BLaER1 treated with 17β-estradiol and CSF1 and Interleukin-3, amounts not matched to agents 10 nM and 100 nM (cell line): ENCODE measurements at regions not wholly inside any gene's neighbourhood (a gene's known extent, or its start where the extent isn't known, plus 50 kb on each side); places are given as distances from the start of the nearest gene placed in this dataset.

ENCODE experiments used
- H3K27ac ChIP-seq, 11 experiments: shearing (Covaris generic); formaldehyde crosslinking; 2 replicates each; pipeline ENCODE4 v1.8.1; 2022
- H3K27me3 ChIP-seq, 11 experiments: shearing (Covaris generic); formaldehyde crosslinking; 2 replicates each; pipeline ENCODE4 v1.8.1; 2022
- H3K36me3 ChIP-seq, 11 experiments: shearing (Covaris generic); formaldehyde crosslinking; 2 replicates each; pipeline ENCODE4 v1.8.1; 2022
- H3K4me1 ChIP-seq, 10 experiments: shearing (Covaris generic); formaldehyde crosslinking; 2 replicates each; pipeline ENCODE4 v1.8.1; 2022
- H3K4me2 ChIP-seq, 11 experiments: shearing (Covaris generic); formaldehyde crosslinking; 2 replicates each; pipeline ENCODE4 v1.8.1; 2022
- H3K4me3 ChIP-seq, 10 experiments: shearing (Covaris generic); formaldehyde crosslinking; 2 replicates each; pipeline ENCODE4 v1.8.1; 2022
- H3K9ac ChIP-seq, 11 experiments: shearing (Covaris generic); formaldehyde crosslinking; 2 replicates each; pipeline ENCODE4 v1.8.1; 2022
- H3K9me3 ChIP-seq, 11 experiments: shearing (Covaris generic); formaldehyde crosslinking; replicated peaks in 1 of 11; 2 replicates each; pipeline ENCODE4 v1.8.1; 2022
- H4K20me1 ChIP-seq, 11 experiments: shearing (Covaris generic); formaldehyde crosslinking; 2 replicates each; pipeline ENCODE4 v1.8.1; 2022
- Cebpa-rat ChIP-seq, 11 experiments: shearing (Covaris generic); IDR thresholded peaks; 2 replicates each; pipeline ENCODE4 v1.8.1; 2022

DNA sequence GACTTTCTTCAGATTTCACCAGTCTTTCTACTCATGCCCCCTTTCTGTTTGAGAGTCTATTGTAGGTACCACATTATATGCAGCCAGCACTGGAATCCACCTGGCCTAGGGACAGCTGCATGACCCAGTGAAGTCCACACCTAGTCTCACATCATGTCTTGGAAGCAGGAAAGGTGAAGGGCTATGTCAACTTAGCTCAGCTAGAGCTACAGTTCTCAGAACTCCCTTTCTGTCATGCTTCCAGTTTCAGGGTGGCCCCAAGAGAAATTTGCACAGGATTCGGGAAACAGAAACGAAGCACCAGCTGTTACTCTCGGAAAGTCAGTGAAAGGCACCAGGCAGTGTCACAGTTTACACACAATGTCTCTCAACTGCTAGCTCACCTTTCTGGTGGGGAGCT is 51.6 kb upstream of the NLRP1 start:
- no peak overlapping the region for H3K4me2 ChIP-seq
- no peaks in the 10 kb centered on the region for H3K36me3 ChIP-seq
- H3K27ac ChIP-seq = no peak overlapping the region
- no peak overlapping the region for H3K4me3 ChIP-seq
- no peaks in the 10 kb centered on the region for H3K27me3 ChIP-seq
- H3K9ac ChIP-seq = no peak overlapping the region
- H4K20me1 ChIP-seq = no peaks in the 10 kb centered on the region
- H3K9me3 ChIP-seq = no peaks in the 10 kb centered on the region
- H3K4me1 ChIP-seq = peaks cover 0 to 8% (median 0%) of the 10 kb centered on the region in 10 experiments; a peak in 1 of 20 replicates
- TF ChIP-seq Cebpa-rat (IDR thresholded peaks at IDR 0.05) = no peak

DNA sequence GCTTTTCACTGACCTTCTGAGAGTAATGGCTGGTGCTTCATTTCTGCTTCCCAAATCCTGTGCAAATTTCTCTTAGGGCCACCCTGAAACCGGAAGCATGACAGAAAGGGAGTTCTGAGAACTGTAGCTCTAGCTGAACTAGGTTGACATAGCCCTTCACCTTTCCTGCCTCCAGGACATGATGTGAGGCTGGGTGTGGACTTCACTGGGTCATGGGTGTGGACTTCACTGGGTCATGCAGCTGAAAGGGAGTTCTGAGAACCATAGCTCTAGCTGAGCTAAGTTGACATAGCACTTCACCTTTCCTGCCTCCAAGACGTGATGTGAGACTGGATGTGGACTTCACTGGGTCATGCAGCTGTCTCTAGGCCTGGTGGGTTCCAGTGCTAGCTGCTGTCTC is 54.3 kb upstream of the NLRP1 start:
- Histone ChIP-seq H3K4me1 (peaks cover 0 to 8% (median 0%) of the 10 kb centered on the region in 10 experiments; a peak in 1 of 20 replicates), H4K20me1 (no peaks in the 10 kb centered on the region), H3K4me3 (no peak overlapping the region), H3K36me3 (no peaks in the 10 kb centered on the region), H3K27ac (no peak overlapping the region), H3K27me3 (no peaks in the 10 kb centered on the region), H3K4me2 (peak overlapping the region in 2 of 11 experiments; percentile 16 to 19; a peak in 1 of 22 replicates), H3K9me3 (no peaks in the 10 kb centered on the region), H3K9ac (no peak overlapping the region)
- TF ChIP-seq Cebpa-rat (IDR thresholded peaks at IDR 0.05) = no peak

DNA sequence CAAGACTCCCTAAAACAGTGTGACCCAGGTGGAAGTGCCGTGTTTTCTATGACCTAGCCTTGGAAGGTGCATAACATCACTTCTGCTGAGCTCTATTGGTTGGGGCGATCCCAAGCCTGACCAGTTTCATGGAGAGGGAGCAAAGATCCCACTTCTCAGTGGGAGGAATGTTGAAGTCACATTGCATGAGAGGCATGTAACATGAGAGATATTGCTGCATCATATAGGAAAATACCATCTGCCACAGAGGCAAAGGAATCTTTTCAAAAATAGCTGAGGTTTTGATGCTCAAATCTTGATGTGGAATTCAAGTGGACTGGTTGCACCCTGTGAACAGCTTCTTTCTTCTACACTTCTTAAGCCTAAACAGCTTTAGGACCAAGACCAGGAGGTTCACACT is 56.4 kb upstream of the NLRP1 start:
- no peaks in the 10 kb centered on the region for H4K20me1 ChIP-seq
- no peaks in the 10 kb centered on the region for H3K9me3 ChIP-seq
- H3K27me3 ChIP-seq = no peaks in the 10 kb centered on the region
- no peak overlapping the region for H3K27ac ChIP-seq
- H3K36me3 ChIP-seq = no peaks in the 10 kb centered on the region
- no peak overlapping the region for H3K9ac ChIP-seq
- H3K4me3 ChIP-seq = no peak overlapping the region
- peaks cover 0 to 8% (median 0%) of the 10 kb centered on the region in 10 experiments; a peak in 1 of 20 replicates for H3K4me1 ChIP-seq
- TF ChIP-seq Cebpa-rat (IDR thresholded peaks at IDR 0.05) = no peak
- no peak overlapping the region for H3K4me2 ChIP-seq

DNA sequence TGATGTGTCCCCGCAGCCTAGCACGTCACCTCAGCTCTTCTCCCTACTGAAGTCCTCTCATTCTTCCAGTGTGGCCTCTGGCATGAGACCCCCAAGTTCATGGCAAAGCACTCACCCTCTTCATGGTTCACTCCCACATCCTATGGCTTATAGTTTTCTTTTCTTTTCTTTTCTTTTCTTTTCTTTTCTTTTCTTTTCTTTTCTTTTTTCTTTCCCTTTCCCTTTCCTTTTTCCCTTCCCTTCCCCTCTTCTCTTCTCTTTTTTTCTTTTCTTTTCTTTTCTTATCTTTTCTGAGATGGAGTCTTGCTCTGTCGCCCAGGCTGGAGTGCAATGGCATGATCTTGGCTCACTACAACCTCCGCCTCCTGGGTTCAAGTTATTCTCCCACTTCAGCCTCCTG is 58.4 kb upstream of the NLRP1 start:
- H3K36me3 ChIP-seq = no peaks in the 10 kb centered on the region
- no peaks in the 10 kb centered on the region for H4K20me1 ChIP-seq
- peaks cover 0 to 8% (median 0%) of the 10 kb centered on the region in 10 experiments; a peak in 1 of 20 replicates for H3K4me1 ChIP-seq
- no peaks in the 10 kb centered on the region for H3K9me3 ChIP-seq
- H3K4me3 ChIP-seq = no peak overlapping the region
- H3K4me2 ChIP-seq = no peak overlapping the region
- no peak overlapping the region for H3K9ac ChIP-seq
- H3K27ac ChIP-seq = no peak overlapping the region
- TF ChIP-seq Cebpa-rat (IDR thresholded peaks at IDR 0.05) = no peak
- no peaks in the 10 kb centered on the region for H3K27me3 ChIP-seq

DNA sequence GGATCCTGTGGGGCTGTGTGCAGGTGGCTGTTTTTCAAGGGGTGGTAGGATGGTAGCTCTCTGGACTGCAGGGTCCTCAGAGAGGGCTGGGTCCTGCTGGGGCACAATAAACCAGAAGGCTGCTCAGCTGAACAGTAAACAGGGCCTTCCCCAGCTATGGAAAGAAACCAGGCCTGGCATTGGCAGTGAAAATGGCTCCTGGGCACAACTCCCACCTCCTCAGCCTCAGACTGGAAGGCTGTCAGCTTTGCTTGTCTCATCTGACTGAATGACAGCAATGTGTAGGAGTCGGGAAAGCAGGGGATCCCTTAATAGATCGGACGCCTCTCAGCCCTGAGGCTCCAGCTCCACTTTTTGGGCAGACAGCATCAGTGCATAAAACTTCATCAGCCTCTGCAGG is 59.8 kb upstream of the NLRP1 start:
- H3K36me3 ChIP-seq = no peaks in the 10 kb centered on the region
- H3K27me3 ChIP-seq = no peaks in the 10 kb centered on the region
- H3K9ac ChIP-seq = no peak overlapping the region

DNA sequence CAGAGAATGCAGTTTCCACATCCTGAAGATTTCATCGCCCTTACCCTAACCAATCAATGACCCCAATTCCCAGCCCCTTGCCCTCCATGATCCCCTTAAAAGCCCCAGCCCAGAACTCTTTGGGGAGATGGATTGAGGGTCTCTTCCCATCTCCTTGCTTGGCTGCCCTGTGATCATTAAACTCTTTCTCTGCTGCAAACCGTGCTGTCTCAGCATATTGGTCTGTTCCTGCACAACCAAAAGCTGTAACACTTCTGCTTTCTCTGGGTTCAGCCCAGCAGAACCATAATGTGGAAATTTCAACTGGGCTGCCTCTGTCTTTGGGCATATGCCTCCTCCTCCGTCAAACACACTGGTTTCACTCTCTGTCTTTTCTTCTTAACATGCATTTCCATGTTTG is 67.0 kb upstream of the NLRP1 start:
- Histone ChIP-seq H3K27ac (no peak overlapping the region), H3K36me3 (no peaks in the 10 kb centered on the region), H3K9me3 (peaks cover 30 to 42% (median 35%) of the 10 kb centered on the region in 11 experiments), H4K20me1 (no peaks in the 10 kb centered on the region), H3K9ac (no peak overlapping the region), H3K27me3 (no peaks in the 10 kb centered on the region), H3K4me2 (no peak overlapping the region), H3K4me3 (no peak overlapping the region), H3K4me1 (no peaks in the 10 kb centered on the region)
- TF ChIP-seq Cebpa-rat (IDR thresholded peaks at IDR 0.05) = no peak

More for the DNA sequence above, 59.8 kb upstream of the NLRP1 start:
- Histone ChIP-seq H3K4me1 (no peaks in the 10 kb centered on the region), H4K20me1 (no peaks in the 10 kb centered on the region), H3K27ac (no peak overlapping the region), H3K4me3 (no peak overlapping the region), H3K4me2 (no peak overlapping the region), H3K9me3 (no peaks in the 10 kb centered on the region)
- no peak for TF ChIP-seq Cebpa-rat (IDR thresholded peaks at IDR 0.05)

DNA sequence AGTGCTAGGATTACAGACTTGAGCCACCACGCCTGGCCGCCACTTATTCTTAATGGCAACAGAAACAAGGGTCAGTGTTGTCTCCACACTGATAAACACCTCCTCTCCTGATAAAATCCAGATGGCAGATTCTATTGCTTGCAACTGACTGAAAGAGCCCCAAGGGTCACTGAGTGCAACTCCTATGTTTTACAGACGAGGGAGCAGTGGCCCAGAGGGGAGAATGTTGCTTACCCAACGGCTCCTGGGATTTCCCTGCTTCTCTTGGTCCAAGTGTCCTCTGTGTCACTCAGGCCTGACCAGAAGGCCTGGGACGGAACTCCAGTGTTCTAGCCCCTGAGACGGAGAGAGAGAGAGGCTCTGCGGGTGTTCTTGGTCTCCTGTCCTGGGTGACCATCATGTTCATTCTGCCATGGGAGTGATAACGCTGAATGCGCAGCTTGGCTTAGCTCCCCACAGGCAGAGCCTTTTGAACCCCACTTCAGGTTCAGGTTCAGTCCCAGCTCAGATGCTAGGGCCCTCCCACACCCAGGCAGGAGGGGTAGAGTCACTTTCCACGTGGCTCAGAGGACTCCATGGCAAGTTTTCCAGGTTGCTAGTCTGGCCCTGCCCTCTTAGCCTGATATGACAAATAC is 77.3 kb upstream of the NLRP1 start:
- H3K4me2 ChIP-seq = no peak overlapping the region
- no peak overlapping the region for H3K9ac ChIP-seq
- no peaks in the 10 kb centered on the region for H3K36me3 ChIP-seq
- no peaks in the 10 kb centered on the region for H4K20me1 ChIP-seq
- no peak overlapping the region for H3K4me3 ChIP-seq
- peaks cover 0 to 15% (median 11%) of the 10 kb centered on the region in 10 experiments; a peak in 14 of 20 replicates for H3K4me1 ChIP-seq
- no peak for TF ChIP-seq Cebpa-rat (IDR thresholded peaks at IDR 0.05)
- H3K27ac ChIP-seq = no peak overlapping the region
- no peaks in the 10 kb centered on the region; a peak in 1 of 22 replicates for H3K27me3 ChIP-seq
- H3K9me3 ChIP-seq = no peaks in the 10 kb centered on the region

DNA sequence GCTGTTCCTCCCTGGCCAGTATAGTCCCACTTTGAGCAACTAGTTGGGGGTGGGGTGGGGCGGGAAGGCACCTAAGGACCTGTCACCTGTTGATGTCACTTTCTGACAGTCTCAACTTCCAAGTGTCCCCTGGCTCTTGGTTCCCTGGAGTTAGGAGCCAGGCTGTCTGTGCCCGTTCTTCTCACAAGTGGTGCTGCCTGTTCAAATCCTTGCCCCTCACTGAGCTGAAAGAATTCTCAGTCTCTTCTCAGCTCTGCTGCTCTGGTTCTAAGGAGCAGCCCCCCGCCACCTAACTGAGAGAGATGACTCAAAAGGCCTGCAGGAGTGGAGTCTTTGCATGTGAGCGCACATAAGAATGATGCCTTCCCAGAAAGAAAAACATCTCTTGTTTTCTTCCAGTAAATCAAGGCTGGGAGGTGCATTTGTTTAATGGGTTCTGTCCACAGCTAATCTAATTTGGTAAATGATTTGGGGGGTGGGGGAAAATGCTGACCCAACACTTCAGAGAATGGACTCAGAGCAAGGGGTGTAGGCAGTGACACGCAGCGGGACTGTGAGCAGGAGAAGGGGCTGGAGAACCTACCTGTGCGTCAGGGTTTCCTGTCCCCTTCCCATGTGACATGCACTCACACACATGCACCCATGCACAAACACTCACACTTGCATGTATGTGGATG is 78.2 kb upstream of the NLRP1 start:
- Histone ChIP-seq H3K27ac (no peak overlapping the region), H3K9me3 (no peaks in the 10 kb centered on the region), H4K20me1 (no peaks in the 10 kb centered on the region), H3K4me2 (no peak overlapping the region), H3K36me3 (no peaks in the 10 kb centered on the region), H3K4me3 (no peak overlapping the region), H3K9ac (no peak overlapping the region), H3K4me1 (peaks cover 0 to 18% (median 11%) of the 10 kb centered on the region in 10 experiments; a peak in 14 of 20 replicates), H3K27me3 (no peaks in the 10 kb centered on the region; a peak in 1 of 22 replicates)
- TF ChIP-seq Cebpa-rat (IDR thresholded peaks at IDR 0.05) = no peak

DNA sequence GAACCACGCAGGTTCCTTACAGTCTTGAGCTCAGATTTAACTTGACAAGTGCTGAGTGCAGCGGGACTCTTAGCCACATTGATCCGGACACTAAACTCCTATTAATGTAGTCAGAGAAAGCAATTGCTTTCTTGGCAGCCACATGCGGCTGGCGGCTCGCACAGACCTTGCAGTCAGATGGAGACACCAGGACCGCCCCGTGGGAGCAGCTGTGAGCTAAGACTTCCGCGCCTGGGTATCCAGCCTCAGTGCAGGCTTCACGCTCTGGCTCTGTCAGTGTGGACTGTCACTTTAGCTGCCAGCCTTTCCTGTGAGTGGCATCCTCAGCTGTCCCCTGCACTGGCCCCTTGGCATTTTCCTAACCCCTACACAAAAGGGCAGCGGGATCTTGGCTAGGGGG is 80.9 kb upstream of the NLRP1 start:
- no peaks in the 10 kb centered on the region for H3K9me3 ChIP-seq
- no peak for TF ChIP-seq Cebpa-rat (IDR thresholded peaks at IDR 0.05)
- H3K4me2 ChIP-seq = peak overlapping the region in 8 of 11 experiments; percentile 5 to 62 (median 44); a peak in 13 of 22 replicates
- H3K27ac ChIP-seq = no peak overlapping the region
- H3K9ac ChIP-seq = no peak overlapping the region
- H3K27me3 ChIP-seq = no peaks in the 10 kb centered on the region; a peak in 1 of 22 replicates
- no peak overlapping the region for H3K4me3 ChIP-seq
- no peaks in the 10 kb centered on the region for H4K20me1 ChIP-seq
- H3K36me3 ChIP-seq = no peaks in the 10 kb centered on the region
- H3K4me1 ChIP-seq = peaks cover 0 to 24% (median 13%) of the 10 kb centered on the region in 10 experiments; a peak in 14 of 20 replicates
